ENCODE measurements at regions not wholly inside any gene's neighbourhood (a gene's known extent, or its start where the extent isn't known, plus 50 kb on each side); places are given as distances from the start of the nearest gene placed in this dataset.
"Not testable (repeated sequence)": the region's sequence is repeated elsewhere in the genome, so short reads cannot be mapped to it uniquely, and the experiment has no call there.

- not testable (repeated sequence) for H3K27me3 ChIP-seq (ENCODE audit: control insufficient read depth in 3 of 3, insufficient read depth in 3 of 3, low read length in 3 of 3); H3K36me3 ChIP-seq (ENCODE audit: control insufficient read depth in 3 of 3, insufficient read depth in 2 of 3, low read depth in 1 of 3, low read length in 3 of 3); H3K4me1 ChIP-seq (ENCODE audit: control insufficient read depth in 3 of 3, insufficient read depth in 2 of 3, low read depth in 1 of 3, low read length in 2 of 3); H3K4me3 ChIP-seq (ENCODE audit: low read depth in 1 of 3, low read length in 3 of 3); FAIRE-seq; H3K27ac ChIP-seq (ENCODE audit: low read depth in 1 of 3, low read length in 2 of 3); H3K9me3 ChIP-seq (ENCODE audit: control insufficient read depth in 2 of 2, insufficient read depth in 1 of 2, low read depth in 1 of 2, low read length in 1 of 2)
- WGBS, 3 donors = 7 to 17% (median 16%) methylated on average over 30 to 34 of the region's 34 CpGs
- peak in 1 of 2 donors; percentile 0 for DNase-seq
Observed at GRCh38 chr1:143831479-143832378, 140.1 kb downstream of the FAM72C start.

DNA sequence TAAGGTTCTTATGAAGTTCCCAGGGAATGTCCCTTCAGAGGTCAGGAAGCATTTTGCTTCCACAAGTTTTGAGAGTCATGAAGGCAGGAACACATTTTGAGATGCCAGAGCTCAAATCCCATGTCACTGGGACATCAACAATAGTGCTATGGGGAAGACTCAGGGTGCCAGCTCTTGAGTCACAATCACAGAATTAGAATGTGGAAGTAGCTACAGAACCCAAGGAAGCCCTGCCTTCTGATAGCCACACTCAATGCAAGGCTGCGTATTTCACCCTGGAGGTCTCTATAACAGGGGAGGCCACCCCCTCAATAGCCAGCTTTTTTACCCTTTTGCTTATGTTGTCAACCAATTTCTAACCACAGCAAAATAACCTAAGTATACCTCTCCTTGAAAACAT, 145.6 kb downstream of the FAM72C start:
- not testable (repeated sequence) for H3K4me1 ChIP-seq (ENCODE audit: control insufficient read depth in 3 of 3, insufficient read depth in 2 of 3, low read depth in 1 of 3, low read length in 2 of 3); H3K36me3 ChIP-seq (ENCODE audit: control insufficient read depth in 3 of 3, insufficient read depth in 2 of 3, low read depth in 1 of 3, low read length in 3 of 3); H3K27ac ChIP-seq (ENCODE audit: low read depth in 1 of 3, low read length in 2 of 3); DNase-seq; H3K9me3 ChIP-seq (ENCODE audit: control insufficient read depth in 2 of 2, insufficient read depth in 1 of 2, low read depth in 1 of 2, low read length in 1 of 2); H3K27me3 ChIP-seq (ENCODE audit: control insufficient read depth in 3 of 3, insufficient read depth in 3 of 3, low read length in 3 of 3); H3K4me3 ChIP-seq (ENCODE audit: low read depth in 1 of 3, low read length in 3 of 3); FAIRE-seq
- WGBS, 3 donors = no CpG with 5 or more reads among the region's 1 CpG

GRCh38 chr1:143824266-143824665, 147.5 kb downstream of the FAM72C start:
- H3K4me1 ChIP-seq (ENCODE audit: control insufficient read depth in 3 of 3, insufficient read depth in 2 of 3, low read depth in 1 of 3, low read length in 2 of 3); DNase-seq; H3K4me3 ChIP-seq (ENCODE audit: low read depth in 1 of 3, low read length in 3 of 3); H3K27ac ChIP-seq (ENCODE audit: low read depth in 1 of 3, low read length in 2 of 3); FAIRE-seq; H3K9me3 ChIP-seq (ENCODE audit: control insufficient read depth in 2 of 2, insufficient read depth in 1 of 2, low read depth in 1 of 2, low read length in 1 of 2); H3K27me3 ChIP-seq (ENCODE audit: control insufficient read depth in 3 of 3, insufficient read depth in 3 of 3, low read length in 3 of 3); H3K36me3 ChIP-seq (ENCODE audit: control insufficient read depth in 3 of 3, insufficient read depth in 2 of 3, low read depth in 1 of 3, low read length in 3 of 3): not testable (repeated sequence)
- 43 to 79% (median 47%) methylated on average over 1 to 2 of the region's 3 CpGs for WGBS, 3 donors

DNA sequence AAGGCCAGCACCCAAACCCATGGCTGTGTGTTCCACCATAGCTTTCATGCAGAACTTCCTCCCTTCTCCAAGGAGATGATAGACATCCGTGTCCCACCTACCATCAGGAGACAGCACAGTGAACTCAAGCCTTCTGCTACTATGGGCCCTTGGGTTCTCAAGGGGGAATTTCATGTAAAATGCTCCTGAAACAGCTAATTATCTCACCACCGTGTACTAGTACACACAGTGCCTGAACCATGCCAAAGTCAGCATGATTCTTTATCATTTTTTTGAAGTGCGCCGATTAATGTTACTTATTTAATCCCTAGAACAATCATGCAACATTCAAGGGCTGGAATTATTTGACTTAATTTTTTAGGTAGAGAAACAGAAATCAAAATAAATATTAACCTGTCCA, 151.7 kb downstream of the FAM72C start:
- FAIRE-seq = not testable (repeated sequence)

DNA sequence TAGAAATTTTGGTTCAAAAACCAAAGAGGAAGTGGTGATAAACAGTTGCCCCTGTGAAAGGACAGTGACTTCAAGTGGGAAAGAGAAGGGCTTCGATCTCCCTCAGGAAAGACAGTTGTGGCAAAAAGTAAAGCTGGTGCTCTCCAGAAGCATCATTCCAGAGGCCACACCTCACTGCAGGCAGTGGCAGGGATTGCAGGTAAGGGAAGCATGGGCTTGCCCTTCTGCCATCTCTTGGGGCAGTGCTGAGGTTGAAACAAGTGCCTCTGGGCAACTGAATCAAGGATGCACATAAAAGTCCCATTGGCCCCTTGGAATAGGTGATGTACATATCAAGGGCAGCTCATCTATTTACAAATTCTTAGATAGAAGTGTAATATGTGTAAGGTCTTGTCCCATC, 155.4 kb downstream of the FAM72C start:
- not testable (repeated sequence) for FAIRE-seq; H3K4me3 ChIP-seq (ENCODE audit: low read depth in 1 of 3, low read length in 3 of 3); H3K27me3 ChIP-seq (ENCODE audit: control insufficient read depth in 3 of 3, insufficient read depth in 3 of 3, low read length in 3 of 3); H3K36me3 ChIP-seq (ENCODE audit: control insufficient read depth in 3 of 3, insufficient read depth in 2 of 3, low read depth in 1 of 3, low read length in 3 of 3); H3K4me1 ChIP-seq (ENCODE audit: control insufficient read depth in 3 of 3, insufficient read depth in 2 of 3, low read depth in 1 of 3, low read length in 2 of 3); H3K9me3 ChIP-seq (ENCODE audit: control insufficient read depth in 2 of 2, insufficient read depth in 1 of 2, low read depth in 1 of 2, low read length in 1 of 2); H3K27ac ChIP-seq (ENCODE audit: low read depth in 1 of 3, low read length in 2 of 3); DNase-seq
- WGBS, 3 donors = no CpG with 5 or more reads among the region's 1 CpG

More for the DNA sequence above, 151.7 kb downstream of the FAM72C start:
- H3K27me3 ChIP-seq (ENCODE audit: control insufficient read depth in 3 of 3, insufficient read depth in 3 of 3, low read length in 3 of 3); H3K9me3 ChIP-seq (ENCODE audit: control insufficient read depth in 2 of 2, insufficient read depth in 1 of 2, low read depth in 1 of 2, low read length in 1 of 2); DNase-seq; H3K4me1 ChIP-seq (ENCODE audit: control insufficient read depth in 3 of 3, insufficient read depth in 2 of 3, low read depth in 1 of 3, low read length in 2 of 3); H3K27ac ChIP-seq (ENCODE audit: low read depth in 1 of 3, low read length in 2 of 3); H3K4me3 ChIP-seq (ENCODE audit: low read depth in 1 of 3, low read length in 3 of 3); H3K36me3 ChIP-seq (ENCODE audit: control insufficient read depth in 3 of 3, insufficient read depth in 2 of 3, low read depth in 1 of 3, low read length in 3 of 3): not testable (repeated sequence)
- WGBS, 3 donors = no CpG with 5 or more reads among the region's 4 CpGs

DNA sequence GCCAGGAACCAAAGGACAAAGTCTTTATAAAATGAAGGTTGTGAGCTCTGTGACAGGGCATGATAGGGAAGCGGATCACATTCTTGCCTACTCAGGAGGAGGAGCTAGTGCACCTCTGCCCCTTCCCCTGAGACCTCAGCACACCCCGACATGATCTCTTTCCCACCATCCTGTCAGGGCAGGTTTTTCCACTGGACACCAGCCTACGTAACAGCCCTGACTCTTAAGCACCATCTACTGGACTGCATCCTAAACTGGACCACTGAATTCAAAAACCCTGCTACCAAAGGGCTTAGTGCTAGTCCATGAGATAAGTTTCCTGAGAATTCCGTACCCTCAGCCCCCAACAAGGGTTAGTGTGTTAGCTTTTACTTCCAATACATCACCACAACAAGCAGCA, 166.4 kb downstream of the FAM72C start:
- H3K36me3 ChIP-seq (ENCODE audit: control insufficient read depth in 3 of 3, insufficient read depth in 2 of 3, low read depth in 1 of 3, low read length in 3 of 3); H3K27me3 ChIP-seq (ENCODE audit: control insufficient read depth in 3 of 3, insufficient read depth in 3 of 3, low read length in 3 of 3); FAIRE-seq; H3K9me3 ChIP-seq (ENCODE audit: control insufficient read depth in 2 of 2, insufficient read depth in 1 of 2, low read depth in 1 of 2, low read length in 1 of 2); H3K27ac ChIP-seq (ENCODE audit: low read depth in 1 of 3, low read length in 2 of 3); H3K4me3 ChIP-seq (ENCODE audit: low read depth in 1 of 3, low read length in 3 of 3); DNase-seq; H3K4me1 ChIP-seq (ENCODE audit: control insufficient read depth in 3 of 3, insufficient read depth in 2 of 3, low read depth in 1 of 3, low read length in 2 of 3): not testable (repeated sequence)
- WGBS, 3 donors = no CpG with 5 or more reads among the region's 4 CpGs

DNA sequence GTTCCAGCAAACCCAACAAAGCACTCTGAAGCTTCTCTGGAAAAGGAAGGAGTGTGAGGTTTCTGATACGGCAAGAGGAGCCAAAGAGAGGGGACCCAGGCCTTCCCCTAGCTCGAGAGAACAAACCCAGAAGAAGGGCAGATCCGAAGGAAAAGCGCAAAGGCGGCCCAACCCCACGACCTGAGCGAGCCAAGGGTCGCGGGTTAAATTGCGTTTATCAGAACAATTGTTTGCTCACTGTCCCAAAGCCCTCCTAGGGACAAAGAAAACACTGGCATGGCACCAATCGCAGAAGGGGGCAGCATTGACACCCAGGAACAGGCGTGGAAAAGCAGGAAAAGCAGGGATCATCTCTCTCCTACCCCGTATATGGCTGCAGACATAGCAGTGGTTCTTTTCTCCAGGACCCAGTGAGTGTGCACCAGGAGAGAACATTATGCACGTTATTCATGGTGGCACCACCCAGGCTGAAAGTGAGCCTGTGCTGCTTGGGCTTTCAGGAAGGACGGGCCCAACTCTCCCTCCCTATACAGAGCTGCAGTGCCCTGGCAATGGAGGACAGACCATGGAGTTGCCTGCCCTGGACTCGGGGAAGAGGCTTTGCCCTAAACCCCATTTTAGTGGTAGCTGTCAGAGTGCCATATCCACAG, 167.0 kb downstream of the FAM72C start:
- not testable (repeated sequence) for DNase-seq; H3K4me1 ChIP-seq (ENCODE audit: control insufficient read depth in 3 of 3, insufficient read depth in 2 of 3, low read depth in 1 of 3, low read length in 2 of 3); H3K9me3 ChIP-seq (ENCODE audit: control insufficient read depth in 2 of 2, insufficient read depth in 1 of 2, low read depth in 1 of 2, low read length in 1 of 2); H3K4me3 ChIP-seq (ENCODE audit: low read depth in 1 of 3, low read length in 3 of 3); H3K27me3 ChIP-seq (ENCODE audit: control insufficient read depth in 3 of 3, insufficient read depth in 3 of 3, low read length in 3 of 3); H3K27ac ChIP-seq (ENCODE audit: low read depth in 1 of 3, low read length in 2 of 3); FAIRE-seq; H3K36me3 ChIP-seq (ENCODE audit: control insufficient read depth in 3 of 3, insufficient read depth in 2 of 3, low read depth in 1 of 3, low read length in 3 of 3)
- WGBS, 3 donors = 2 to 7% (median 2%) methylated on average over 9 to 13 of the region's 16 CpGs

DNA sequence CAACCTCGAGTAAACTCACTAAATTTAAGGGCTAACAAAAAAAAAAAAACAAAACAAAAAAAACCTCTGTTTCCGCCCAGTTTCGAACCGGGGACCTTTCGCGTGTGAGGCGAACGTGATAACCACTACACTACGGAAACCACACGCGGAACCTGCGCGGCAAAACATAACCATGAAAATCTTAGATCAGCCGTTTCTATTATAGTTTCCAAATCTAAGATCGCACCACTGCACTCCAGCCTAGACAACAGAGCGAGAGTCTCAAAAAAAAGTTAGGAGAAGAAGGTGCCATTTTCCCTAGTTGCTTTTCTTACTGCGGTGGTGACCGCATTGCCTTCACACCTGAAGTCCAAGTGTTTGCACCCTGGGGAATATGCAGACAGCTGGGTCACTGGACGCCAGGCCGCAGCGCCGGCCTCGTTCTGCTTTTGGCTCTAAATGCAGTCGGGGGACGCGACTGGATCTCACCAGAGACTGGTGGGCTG, 167.8 kb downstream of the FAM72C start:
- peak; percentile 24 to 47 for DNase-seq

More for the DNA sequence above, 167.8 kb downstream of the FAM72C start:
- peak overlapping the region in 2 of 3 donors; percentile 16 to 46 for H3K4me3 ChIP-seq (ENCODE audit: low read depth in 1 of 3, low read length in 3 of 3)
- H3K4me1 ChIP-seq (ENCODE audit: control insufficient read depth in 3 of 3, insufficient read depth in 2 of 3, low read depth in 1 of 3, low read length in 2 of 3); H3K27me3 ChIP-seq (ENCODE audit: control insufficient read depth in 3 of 3, insufficient read depth in 3 of 3, low read length in 3 of 3); H3K36me3 ChIP-seq (ENCODE audit: control insufficient read depth in 3 of 3, insufficient read depth in 2 of 3, low read depth in 1 of 3, low read length in 3 of 3); H3K27ac ChIP-seq (ENCODE audit: low read depth in 1 of 3, low read length in 2 of 3); H3K9me3 ChIP-seq (ENCODE audit: control insufficient read depth in 2 of 2, insufficient read depth in 1 of 2, low read depth in 1 of 2, low read length in 1 of 2); FAIRE-seq: not testable (repeated sequence)
- 1 to 2% (median 1%) methylated on average over 26 of the region's 26 CpGs for WGBS, 3 donors
